Left lobe of liver (tissue), 2 donors: ENCODE measurements at regions not wholly inside any gene's neighbourhood (a gene's known extent, or its start where the extent isn't known, plus 50 kb on each side); places are given as distances from the start of the nearest gene placed in this dataset.

Experiments
- ATAC-seq: fragments of 200-7000 bp; cut with Tn5 transposase; one replicate; pipeline ENCODE4 v1.9.1; 2020; ENCODE audit warnings: mild to moderate bottlenecking, moderate library complexity
- DNase-seq: peaks from one replicate; pipeline ENCODE4 v3.0.0-alpha.2; 2020; ENCODE audit warnings: low spot score
- donor health status: DM: no; HTN: no; CAD: no; lungs with moderate emphysema.
- donor health status: DM: no; HTN: yes; CAD: no.

- DNase-seq = no peak
- ATAC-seq = no peak
These were observed 322.5 kb downstream of the NFIB start for GRCh38 chr9:13991395-13991794.

- DNase-seq = no peak
- ATAC-seq = no peak
These were observed 322.9 kb downstream of the NFIB start for GRCh38 chr9:13990994-13991393.

- DNase-seq (no peak), ATAC-seq (no peak)
These were observed 323.6 kb downstream of the NFIB start for GRCh38 chr9:13990331-13990730.

GRCh38 chr9:13988944-13989343 lies 325.0 kb downstream of the NFIB start:
- ATAC-seq (no peak), DNase-seq (no peak)

GRCh38 chr9:13983607-13984006 lies 330.3 kb downstream of the NFIB start:
- ATAC-seq = no peak
- DNase-seq = no peak

- DNase-seq (no peak), ATAC-seq (no peak)
These were observed 334.0 kb downstream of the NFIB start for GRCh38 chr9:13979941-13980318.

- DNase-seq (no peak), ATAC-seq (no peak)
These were observed 338.2 kb downstream of the NFIB start for GRCh38 chr9:13975611-13976290.

GRCh38 chr9:13974891-13975290 lies 339.1 kb downstream of the NFIB start:
- DNase-seq = no peak
- no peak for ATAC-seq

GRCh38 chr9:13971966-13972655 lies 341.8 kb downstream of the NFIB start:
- no peak for ATAC-seq

GRCh38 chr9:13971415-13971814 lies 342.5 kb downstream of the NFIB start:
- ATAC-seq = no peak
- no peak for DNase-seq

More at GRCh38 chr9:13971966-13972655, 341.8 kb downstream of the NFIB start:
- no peak for DNase-seq

GRCh38 chr9:13970426-13970825 lies 343.5 kb downstream of the NFIB start:
- DNase-seq = no peak
- ATAC-seq = no peak

GRCh38 chr9:13970018-13970417 lies 343.9 kb downstream of the NFIB start:
- no peak for ATAC-seq

GRCh38 chr9:13967438-13967837 lies 346.5 kb downstream of the NFIB start:
- ATAC-seq (no peak), DNase-seq (no peak)

More at GRCh38 chr9:13970018-13970417, 343.9 kb downstream of the NFIB start:
- DNase-seq = no peak

GRCh38 chr9:13967011-13967410 lies 346.9 kb downstream of the NFIB start:
- ATAC-seq = no peak
- no peak for DNase-seq

- ATAC-seq = no peak
- DNase-seq = no peak
These were observed 350.8 kb downstream of the NFIB start for GRCh38 chr9:13963005-13963653.

- DNase-seq (no peak), ATAC-seq (no peak)
These were observed 351.9 kb downstream of the NFIB start for GRCh38 chr9:13962006-13962405.

GRCh38 chr9:13960011-13960765 lies 353.8 kb downstream of the NFIB start:
- DNase-seq = no peak
- no peak for ATAC-seq

GRCh38 chr9:13958672-13959071 lies 355.3 kb downstream of the NFIB start:
- no peak for DNase-seq
- no peak for ATAC-seq

- no peak for DNase-seq
- ATAC-seq = no peak
These were observed 356.9 kb downstream of the NFIB start for GRCh38 chr9:13957089-13957488.

- DNase-seq (no peak), ATAC-seq (no peak)
These were observed 357.8 kb downstream of the NFIB start for GRCh38 chr9:13956107-13956506.

- DNase-seq (no peak), ATAC-seq (no peak)
These were observed 361.0 kb downstream of the NFIB start for GRCh38 chr9:13952906-13953305.
